ENCODE measurements at regions not wholly inside any gene's neighbourhood (a gene's known extent, or its start where the extent isn't known, plus 50 kb on each side); places are given as distances from the start of the nearest gene placed in this dataset.

GRCh38 chr6:92715991-92716390, 703.4 kb downstream of the EPHA7 start:
- TF ChIP-seq POLR2A (IDR thresholded peaks at IDR 0.05; ENCODE audit: low read depth, low read length) (no peak), TAF1 (IDR thresholded peaks at IDR 0.05; ENCODE audit: borderline replicate concordance, low read depth, low read length) (no peak)
